ENCODE measurements at regions not wholly inside any gene's neighbourhood (a gene's known extent, or its start where the extent isn't known, plus 50 kb on each side); places are given as distances from the start of the nearest gene placed in this dataset.
"Not testable (repeated sequence)": the region's sequence is repeated elsewhere in the genome, so short reads cannot be mapped to it uniquely, and the experiment has no call there.

DNA sequence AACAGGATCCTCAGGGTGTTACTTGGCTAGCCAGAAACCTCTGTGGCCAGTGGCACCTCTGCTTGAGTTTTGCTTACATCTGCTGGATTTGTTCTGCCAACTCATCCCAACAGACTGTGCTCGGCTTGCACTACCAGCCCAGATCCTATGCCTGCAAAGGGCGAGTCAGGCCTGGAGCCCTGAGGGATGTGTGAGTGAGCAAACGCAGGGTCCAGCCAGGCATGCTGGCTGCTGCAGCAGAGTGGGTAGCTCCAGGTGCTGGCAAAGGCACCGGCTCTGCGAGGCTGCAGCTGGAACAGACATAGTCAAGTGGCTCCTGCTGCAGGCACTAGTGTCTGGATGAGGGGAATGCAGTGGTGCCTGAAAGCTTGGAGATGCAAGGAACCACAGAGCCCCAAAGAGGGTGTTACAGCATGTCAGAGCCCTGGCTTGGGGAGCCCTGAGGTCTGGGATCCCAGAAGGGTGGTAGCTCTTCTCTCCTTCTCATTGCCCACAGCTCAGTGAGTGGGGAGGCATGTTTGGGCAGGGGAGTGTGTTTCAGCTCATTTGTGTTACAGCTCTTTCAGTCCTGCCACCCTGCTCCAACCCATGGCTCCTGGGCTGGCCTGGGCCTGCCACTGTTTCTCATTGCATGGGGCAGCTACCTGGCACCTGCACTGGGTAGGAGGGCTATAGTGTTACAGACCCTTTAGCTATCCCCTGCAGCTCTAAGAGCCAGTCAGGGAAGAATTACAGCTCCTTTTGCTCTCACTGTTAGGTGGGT, 332.6 kb downstream of the TAF11L14 start:
- no peak for DNase-seq (ENCODE audit: low read depth in 2 of 2)

DNA sequence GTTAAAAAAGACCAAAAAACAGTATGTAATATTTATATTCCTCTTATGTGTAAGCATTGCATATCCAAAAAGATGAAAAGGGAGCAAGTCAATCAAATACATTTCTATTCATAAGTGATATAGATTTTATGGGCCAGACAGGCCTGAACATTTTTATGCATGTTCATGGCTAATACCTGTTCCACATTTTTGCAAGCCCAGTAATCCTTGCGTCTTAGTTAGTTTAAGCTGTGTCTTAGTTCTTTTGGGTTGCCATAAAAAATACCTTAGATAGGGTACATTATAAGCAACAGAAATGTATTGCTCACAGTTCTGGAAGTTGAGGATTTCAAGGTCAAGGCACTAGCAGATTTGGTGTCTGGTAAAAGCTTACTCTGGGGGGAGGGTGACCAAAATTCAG, 342.1 kb downstream of the TAF11L14 start:
- no peak for DNase-seq (ENCODE audit: low read depth in 2 of 2)

- no peak for DNase-seq (ENCODE audit: low read depth in 2 of 2)
These were observed 344.7 kb downstream of the TAF11L14 start for GRCh38 chr5:17978954-17979353.

DNA sequence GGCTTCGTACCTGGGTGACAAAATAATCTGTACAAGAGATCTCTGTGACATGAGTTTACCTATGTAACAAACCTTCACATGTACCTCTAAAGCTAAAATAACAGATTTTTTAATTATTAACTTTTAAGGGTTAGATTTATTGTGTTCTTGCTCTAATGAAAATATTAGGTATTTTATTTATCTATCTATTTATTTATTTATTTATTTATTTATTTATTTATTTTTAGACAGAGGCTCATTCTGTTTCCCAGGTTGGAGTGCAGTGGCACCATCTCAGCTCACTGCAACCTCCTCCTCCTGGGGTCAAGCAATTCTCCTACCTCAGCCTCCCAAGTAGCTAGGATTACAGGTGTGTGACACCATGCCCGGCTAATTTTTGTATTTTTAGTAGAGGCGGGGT, 348.4 kb downstream of the TAF11L14 start:
- DNase-seq (ENCODE audit: low read depth in 2 of 2): not testable (repeated sequence)

DNA sequence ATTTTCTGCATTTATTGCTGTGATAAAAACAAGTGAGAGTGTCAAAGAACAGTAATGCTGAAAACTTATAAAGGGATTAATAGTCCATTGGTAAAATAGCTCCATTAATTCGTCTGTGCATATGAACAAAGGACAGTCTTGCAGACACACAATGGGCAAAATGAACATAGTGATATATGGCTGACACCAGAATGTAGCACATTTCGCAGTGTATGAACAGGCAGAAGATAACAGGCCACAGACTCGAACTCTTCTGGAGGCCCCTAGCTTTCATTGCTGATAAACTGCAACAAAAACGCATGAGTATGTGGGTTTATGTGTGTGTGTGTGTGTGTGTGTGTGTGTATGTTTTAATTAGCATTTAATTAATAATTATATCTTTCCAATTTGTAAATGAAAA, 354.8 kb downstream of the TAF11L14 start:
- DNase-seq (ENCODE audit: low read depth in 2 of 2): no peak

DNA sequence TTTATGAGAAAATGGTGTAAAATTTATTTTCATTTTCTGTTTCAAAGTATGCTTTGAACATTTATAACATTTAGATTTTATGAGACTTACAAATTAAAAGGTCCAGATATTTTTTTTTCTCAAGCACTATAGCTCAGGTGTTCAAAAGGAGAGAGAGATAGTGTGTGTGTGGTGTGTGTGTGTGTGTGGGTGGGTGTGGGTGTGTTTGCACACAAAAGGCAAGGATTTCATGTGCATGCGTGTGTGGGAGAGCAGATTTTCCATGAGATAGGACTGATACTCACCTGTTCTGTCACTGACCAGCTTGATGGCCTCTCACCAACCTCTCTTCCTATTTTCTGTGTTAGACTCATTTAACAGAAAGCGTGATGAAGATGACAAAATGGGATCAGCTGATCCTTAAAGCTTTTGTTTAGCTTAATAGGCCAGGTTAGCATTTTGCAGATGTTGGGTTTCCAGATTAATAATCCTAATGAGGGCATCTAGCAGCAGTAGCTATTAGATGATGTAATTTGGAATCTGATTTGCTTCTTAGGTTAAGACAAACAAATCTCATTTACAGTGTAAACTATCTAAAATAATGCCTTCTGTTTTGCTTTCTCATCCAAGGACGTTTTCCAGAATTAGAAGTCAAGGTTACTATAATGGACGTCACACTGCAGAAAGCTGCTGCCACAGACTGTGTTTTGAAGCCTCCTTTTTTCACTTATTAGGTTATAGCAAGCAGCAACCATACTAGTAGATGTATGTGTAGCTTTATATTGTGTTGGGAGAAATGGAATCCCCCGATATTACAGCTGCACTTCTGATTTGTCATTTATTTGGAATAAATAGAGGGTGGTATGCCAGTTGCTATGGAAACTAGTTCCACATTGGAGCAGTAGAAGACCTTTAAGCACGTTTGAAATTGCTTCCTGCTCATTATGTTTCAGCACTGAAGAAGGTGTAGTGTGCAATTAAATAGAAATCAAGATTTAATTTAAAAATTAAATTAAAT, 355.6 kb downstream of the TAF11L14 start:
- DNase-seq (ENCODE audit: low read depth in 2 of 2): no peak

- DNase-seq (ENCODE audit: low read depth in 2 of 2): no peak
These were observed 357.5 kb downstream of the TAF11L14 start for GRCh38 chr5:17991775-17992174.

DNA sequence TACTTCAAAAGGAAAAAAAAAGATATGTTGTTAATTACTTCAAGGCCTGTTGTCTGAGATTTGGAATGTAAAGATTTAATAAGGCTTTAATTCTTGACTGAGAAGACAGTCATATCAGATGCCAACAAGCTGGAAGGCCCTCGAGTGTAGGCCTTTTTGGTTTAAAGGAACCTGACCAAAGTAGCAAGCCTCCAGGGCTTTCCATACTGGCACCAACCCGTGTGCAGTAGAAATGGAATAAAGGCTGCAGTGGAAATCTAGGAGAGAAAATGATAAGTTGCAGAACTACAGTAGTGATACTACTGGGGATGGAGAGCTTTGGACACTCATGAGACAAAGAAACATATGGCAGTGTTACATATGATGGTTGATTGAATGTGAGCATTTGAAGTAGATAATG, 358.0 kb downstream of the TAF11L14 start:
- DNase-seq (ENCODE audit: low read depth in 2 of 2): no peak

DNA sequence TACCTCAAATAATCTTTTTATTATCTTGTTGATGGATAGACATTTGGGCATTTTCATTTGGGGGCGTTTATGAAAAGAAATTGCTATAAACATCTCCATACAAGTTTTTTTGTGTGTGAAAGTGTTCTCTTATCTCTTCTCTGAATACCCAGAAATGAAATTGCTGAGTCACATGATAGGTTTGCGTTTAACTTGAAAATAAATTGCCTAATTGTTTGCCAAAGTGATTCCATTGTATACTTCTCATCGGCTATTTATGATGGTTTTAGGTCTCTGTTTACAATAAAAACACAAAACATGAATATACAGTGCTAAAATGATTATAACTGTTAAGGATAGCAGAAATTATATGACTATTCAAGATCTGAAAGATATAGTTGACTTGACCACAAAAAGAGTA, 361.7 kb downstream of the TAF11L14 start:
- no peak for DNase-seq (ENCODE audit: low read depth in 2 of 2)

DNA sequence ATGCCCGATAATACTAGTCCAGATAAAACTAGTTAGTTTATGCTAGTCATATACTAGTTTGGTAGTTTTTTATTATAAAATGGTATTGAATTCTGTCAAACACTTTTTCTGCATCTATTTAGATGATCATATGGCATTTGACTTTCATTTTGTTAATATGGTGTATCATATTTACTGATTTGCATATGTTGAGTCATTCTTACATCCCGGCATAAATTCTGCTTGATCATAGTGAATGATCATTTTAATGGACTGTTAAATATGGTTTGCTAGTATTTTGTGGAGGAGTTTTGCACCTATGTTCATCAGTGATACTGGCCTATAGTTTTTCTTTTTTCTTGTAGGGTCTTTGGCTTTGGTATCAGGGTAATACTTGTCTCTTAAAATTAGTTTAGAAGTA, 365.6 kb downstream of the TAF11L14 start:
- DNase-seq (ENCODE audit: low read depth in 2 of 2): no peak

DNA sequence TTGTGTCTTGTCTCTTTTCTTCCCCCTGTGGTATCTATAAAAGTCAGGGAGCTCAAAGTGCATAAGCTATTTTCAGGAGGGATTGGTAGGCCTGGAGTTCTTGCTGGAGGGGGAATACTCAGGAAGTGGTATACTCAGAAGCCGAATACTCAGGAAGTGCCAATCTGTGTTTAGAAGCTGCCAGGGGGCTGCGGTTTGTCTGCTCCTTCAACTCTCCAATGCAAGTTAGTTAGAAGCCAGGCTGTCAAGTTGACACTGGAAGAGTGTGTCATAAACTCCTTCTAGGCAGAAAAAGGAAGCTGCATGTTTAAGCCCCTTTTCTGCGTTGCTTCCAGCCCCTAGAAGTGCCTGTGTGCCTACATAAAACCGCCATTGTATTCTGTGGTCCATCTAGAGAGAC, 366.5 kb downstream of the TAF11L14 start:
- DNase-seq (ENCODE audit: low read depth in 2 of 2): no peak

DNA sequence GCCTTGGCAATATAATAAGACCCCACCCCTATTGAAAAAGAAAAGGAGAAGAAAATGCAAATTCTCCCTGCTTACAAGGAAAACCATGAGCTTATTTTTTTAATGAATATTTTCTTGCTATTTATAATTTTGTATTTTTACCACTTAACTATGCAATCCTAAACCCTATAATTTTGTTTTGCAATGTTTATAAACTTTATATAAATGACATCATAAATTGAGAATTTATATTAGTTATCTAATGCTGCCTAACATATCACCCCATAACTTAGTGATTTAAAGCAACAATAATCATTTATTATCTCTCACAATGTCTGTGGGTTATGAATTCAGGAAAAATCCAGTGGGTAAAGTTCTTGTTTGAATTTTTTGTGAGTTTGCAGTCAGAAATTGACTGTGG, 369.1 kb downstream of the TAF11L14 start:
- DNase-seq (ENCODE audit: low read depth in 2 of 2): no peak

GRCh38 chr5:18003784-18004183, 369.5 kb downstream of the TAF11L14 start:
- DNase-seq (ENCODE audit: low read depth in 2 of 2): no peak

DNA sequence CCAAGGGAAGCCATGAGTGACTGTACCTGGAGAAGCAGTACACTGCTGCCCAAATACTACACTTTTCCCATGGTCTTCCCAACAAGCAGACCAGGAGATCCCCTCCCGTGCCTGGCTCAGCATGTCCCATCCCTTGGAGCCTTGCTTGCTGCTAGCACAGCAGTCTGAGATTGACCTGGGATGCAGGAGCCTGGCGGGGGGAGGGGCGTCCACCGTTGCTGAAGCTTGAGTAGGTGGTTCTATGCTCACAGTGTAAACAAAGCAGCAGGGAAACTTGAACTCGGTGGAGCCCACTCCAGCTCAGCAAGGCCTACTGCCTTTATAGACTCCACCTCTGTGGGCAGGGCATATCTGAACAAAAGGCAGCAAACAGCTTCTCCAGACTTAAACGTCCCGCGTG, 372.0 kb downstream of the TAF11L14 start:
- DNase-seq (ENCODE audit: low read depth in 2 of 2): not testable (repeated sequence)

DNA sequence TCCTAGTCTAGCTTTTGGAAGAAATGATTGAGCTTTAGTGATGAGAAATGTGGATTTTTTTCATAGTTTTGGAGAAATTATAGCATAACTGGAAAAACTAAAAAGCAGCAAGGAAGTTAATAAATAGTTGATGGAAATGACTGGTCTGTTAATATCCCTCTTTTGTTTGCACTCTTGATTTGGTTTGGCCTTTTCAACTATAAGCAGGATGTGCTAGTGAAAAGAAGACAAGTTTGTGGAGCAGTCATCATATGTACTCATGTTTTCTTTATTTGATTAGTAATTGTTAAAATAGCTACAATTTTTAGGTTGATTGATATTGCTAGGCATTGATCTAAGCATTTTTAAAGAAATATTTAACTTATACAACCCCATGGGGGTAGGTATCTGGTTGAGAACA, 374.7 kb downstream of the TAF11L14 start:
- DNase-seq (ENCODE audit: low read depth in 2 of 2): no peak

GRCh38 chr5:18010053-18010452, 375.8 kb downstream of the TAF11L14 start:
- DNase-seq (ENCODE audit: low read depth in 2 of 2): no peak

DNA sequence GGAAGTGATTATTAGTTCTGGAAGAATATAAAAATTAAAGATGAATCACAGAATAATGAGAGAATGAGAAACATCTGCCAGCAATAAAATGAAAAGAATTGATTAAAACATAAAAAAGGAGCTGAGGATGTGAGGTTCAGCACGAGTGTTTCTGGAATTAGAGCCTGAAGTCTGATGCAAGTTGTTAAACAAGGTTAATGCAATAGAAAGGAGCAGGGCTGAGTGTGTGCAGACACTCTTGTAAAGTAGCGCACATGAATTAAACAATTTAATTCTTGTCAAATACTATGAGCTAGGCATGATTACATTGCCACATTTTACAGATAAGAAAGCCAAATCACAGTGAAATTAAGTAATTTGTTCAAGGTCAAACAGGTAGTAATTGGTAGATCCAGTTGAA, 384.2 kb downstream of the TAF11L14 start:
- DNase-seq (ENCODE audit: low read depth in 2 of 2): no peak

GRCh38 chr5:18023275-18023674, 389.0 kb downstream of the TAF11L14 start:
- no peak for DNase-seq (ENCODE audit: low read depth in 2 of 2)

DNA sequence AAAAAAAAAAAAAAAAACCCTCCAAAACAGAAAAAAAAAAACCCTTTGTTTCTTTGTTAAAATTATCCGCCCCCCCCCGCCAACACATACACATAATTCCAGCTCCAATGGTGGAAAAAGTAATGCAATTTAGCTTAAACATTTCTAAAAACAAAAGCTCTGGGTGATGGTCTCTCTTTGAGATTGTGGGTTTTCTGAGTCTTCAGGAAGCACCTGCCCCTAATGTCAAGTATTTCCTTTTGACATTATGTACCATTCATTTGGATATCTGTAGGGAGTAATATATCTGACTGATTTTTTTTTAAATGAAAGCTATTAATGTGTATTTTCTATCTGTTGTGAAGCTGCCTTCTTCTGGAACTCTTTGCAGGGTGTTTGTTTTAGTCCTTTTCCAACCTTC, 389.7 kb downstream of the TAF11L14 start:
- no peak for DNase-seq (ENCODE audit: low read depth in 2 of 2)

- no peak for DNase-seq (ENCODE audit: low read depth in 2 of 2)
These were observed 390.3 kb downstream of the TAF11L14 start for GRCh38 chr5:18024542-18024941.

DNA sequence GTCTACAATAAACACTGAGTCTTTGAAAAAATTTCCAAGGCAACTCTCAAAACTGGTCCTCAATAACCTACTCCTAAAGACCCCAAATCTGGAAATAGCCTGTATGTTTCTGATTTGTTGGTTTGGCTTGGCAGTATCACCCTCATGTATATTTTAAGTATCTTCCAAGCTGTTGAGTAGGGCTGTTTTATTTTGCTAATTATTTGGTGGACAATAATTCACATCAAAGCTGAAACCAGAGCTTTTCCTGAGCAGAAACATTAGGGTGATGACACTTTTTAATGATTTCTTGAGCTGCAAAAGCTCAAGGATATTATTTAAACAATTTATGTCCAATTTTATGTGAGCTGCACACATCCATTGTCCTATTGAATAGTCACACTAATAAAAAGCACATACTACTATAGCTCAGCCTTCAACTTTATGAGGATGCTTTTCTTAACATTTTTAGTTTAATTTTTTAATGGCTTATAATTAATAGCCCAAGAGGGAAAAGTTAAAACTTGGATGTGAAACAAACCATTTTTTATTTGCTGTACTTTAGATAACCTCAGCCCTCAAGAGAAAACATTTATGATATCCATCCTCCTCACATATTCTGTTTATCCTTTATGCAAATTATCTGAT, 393.1 kb downstream of the TAF11L14 start:
- DNase-seq (ENCODE audit: low read depth in 2 of 2): no peak

GRCh38 chr5:18028036-18028435, 393.8 kb downstream of the TAF11L14 start:
- no peak for DNase-seq (ENCODE audit: low read depth in 2 of 2)
